HPDE6-E6E7 (cell line): ENCODE measurements at regions not wholly inside any gene's neighbourhood (a gene's known extent, or its start where the extent isn't known, plus 50 kb on each side); places are given as distances from the start of the nearest gene placed in this dataset.
A peak's percentile ranks its signal among the peaks of the same experiment; 100 is the strongest.

Source experiments
- DNase-seq: peaks from one replicate; pipeline ENCODE4 v3.0.0; 2011; ENCODE audit warnings: missing footprints; ENCODE audit errors: extremely low spot score

DNA sequence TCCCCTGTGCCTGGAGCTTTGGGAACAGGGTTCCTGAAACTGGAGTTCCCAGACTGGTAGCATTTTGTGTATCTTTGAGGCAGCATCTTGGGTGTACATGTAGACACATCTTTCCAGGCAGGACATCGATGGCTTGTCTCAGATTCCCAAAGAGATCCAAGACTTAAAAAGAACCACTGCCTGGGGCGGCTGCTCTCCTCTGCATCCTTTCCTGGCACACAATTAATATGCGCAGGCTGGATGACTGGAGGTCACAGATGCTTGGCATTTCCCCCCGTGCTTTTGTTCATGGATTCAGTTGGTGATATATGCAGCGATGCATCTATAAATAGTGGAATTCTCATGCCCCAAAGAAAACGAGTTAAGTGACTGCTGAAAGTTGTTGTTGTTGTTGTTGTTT is 80.5 kb downstream of the CLDN34 start:
- DNase-seq: no peak

- DNase-seq: no peak
Measured at GRCh38 chrX:10048076-10048475, 80.9 kb downstream of the CLDN34 start.

DNA sequence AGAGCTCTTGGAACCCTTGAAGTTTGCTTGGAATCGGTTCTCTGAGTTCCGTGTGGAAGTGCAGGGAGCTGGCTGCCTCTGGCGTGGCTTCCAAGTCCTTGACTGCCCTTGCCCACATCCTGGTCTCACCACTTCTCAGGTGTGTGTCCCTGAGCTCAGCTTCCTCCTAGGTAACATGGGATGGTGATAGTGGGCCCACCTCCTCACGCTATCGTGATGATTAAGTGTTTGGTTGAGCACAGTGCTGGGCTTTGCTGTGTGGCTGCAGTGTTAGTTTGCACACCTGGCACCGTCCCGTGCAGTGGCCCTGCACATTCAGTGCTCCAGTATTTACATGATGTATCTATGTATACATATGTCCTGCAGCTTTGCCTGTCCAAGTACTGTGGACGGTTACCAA is 81.5 kb downstream of the CLDN34 start:
- DNase-seq: no peak

DNA sequence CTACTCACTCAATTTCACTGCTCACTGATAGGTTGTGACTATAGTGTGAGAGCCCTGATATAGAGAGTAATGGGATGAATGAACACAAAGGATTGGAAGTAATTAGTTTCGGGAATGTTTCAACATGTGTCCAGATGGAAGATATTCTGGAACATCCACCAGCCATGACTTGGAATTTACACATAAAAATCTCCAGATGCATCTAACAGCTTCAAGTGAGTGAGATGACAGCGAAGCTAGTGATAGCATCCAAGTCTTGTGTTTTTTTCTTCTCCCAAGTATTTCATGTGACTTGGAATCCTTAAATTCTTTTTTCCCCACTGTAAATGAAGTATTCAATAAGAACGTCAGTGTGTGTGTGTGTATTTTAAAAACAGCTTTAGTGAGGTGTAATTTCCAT is 82.1 kb downstream of the CLDN34 start:
- no peak for DNase-seq

DNA sequence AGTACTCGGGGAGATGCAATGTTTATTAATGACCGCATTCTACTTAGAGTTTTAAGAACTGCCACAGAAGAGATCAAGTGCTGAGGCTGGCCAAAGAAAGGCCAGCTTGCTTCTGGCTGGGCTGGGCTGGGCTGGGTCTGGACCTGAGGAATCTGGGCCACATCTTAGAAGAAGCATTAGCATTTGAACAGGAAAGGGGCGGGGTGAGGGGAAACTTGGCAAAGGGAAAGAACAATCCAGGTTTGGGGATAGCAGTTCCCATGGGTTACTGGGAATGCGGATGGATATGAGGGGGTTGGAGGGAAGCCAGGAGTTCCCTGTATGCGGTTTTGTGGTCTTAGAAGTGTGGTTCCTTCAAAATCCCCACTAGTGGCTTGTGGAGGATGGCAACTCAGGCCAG is 83.3 kb downstream of the CLDN34 start:
- no peak for DNase-seq

GRCh38 chrX:10051866-10052480 is 84.8 kb downstream of the CLDN34 start:
- DNase-seq: no peak

DNA sequence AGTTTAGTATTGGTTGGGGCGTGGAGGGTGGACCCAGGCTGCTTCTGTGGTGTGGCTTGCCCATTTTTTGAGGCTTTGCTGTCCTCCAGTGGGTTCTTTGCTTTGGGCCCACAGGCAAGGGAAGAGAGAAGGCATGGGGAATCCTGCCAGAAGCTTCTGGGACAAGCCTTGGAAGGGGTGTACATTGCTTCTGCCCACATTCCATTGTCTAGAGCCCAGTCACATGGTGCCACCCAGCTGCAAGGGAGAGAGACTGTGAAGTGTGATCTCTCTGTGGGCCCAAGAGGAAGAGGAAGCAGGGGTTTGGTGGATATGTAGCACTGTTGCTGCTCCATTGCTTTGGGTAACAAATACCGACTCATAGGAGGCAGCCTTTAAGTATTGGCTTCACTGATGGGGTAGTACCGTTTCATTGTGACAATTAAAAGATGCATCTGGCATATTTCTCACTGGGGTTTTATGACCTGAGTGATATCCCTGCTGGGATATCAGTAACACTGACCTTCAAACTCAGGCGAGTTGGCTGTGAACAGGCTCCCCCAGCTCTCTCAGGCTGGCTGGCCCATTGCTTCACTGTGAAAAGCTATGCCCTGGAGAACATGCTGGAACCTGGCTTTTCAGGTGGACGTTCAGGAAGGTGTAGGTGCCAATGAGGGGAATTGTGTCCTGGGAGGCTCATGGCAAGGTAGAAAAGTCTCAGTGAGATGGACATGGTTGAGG is 85.9 kb downstream of the CLDN34 start:
- DNase-seq: no peak

- no peak for DNase-seq
Measured at GRCh38 chrX:10054396-10054795, 87.2 kb downstream of the CLDN34 start.

DNA sequence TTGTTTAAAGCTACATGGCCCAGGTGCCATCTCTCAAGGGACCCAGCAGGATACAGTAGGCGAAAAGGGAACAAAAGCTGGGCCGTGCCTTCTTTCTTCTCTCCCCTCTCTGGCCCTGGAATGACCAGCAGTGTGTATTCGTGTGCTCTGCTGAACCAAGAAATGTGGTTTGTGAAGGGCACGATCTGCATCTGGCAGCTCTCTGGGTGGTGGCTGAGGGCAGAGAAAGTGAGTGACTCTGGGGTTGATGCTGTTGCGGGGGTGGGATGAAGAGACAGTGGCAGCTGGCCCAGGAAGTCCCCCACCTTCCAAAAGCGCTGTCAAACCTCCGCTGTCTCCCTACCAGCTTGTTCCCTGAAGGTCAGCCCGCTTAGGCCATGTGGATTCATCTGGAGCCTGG is 88.3 kb downstream of the CLDN34 start:
- no peak for DNase-seq

- no peak for DNase-seq
Measured at GRCh38 chrX:10062352-10062751, 94.4 kb upstream of the CLCN4 start.

GRCh38 chrX:10062980-10063379 is 93.8 kb upstream of the CLCN4 start:
- DNase-seq: no peak

- no peak for DNase-seq
Measured at GRCh38 chrX:10064736-10065135, 92.0 kb upstream of the CLCN4 start.

DNA sequence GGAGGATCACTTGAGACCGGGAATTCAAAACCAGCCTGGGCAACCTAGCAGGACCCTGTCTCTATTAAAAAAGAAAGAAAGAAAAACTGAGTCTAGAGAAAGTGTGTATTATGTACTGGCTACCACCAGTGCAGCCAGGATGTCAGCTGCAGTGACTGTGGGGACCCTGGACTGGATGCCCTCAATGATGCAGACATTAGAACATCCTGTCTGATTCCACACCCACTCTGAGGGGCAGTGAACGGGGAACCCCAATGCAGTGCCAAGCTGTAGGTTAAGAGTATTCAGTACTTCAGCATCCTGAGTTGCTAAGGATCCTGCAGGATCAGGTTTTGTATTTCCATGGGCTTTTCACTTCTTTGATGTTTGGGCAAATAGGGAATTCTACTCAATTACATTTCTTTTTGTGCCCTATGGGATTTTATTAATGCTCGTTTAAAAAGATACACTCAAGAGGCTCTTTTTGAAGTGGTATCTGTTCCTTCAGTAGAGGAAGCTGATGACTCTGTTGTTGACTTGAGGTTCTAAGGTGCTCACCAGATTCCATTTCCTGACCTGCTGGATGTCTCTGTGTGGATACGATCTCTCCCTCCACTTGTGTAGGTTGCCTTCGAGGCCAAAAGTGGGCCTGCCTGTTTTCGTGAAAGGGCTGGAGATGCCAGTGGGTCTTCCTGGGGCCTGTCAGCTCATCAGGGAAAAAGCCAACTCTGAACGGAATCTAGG is 85.9 kb upstream of the CLCN4 start:
- DNase-seq: no peak

DNA sequence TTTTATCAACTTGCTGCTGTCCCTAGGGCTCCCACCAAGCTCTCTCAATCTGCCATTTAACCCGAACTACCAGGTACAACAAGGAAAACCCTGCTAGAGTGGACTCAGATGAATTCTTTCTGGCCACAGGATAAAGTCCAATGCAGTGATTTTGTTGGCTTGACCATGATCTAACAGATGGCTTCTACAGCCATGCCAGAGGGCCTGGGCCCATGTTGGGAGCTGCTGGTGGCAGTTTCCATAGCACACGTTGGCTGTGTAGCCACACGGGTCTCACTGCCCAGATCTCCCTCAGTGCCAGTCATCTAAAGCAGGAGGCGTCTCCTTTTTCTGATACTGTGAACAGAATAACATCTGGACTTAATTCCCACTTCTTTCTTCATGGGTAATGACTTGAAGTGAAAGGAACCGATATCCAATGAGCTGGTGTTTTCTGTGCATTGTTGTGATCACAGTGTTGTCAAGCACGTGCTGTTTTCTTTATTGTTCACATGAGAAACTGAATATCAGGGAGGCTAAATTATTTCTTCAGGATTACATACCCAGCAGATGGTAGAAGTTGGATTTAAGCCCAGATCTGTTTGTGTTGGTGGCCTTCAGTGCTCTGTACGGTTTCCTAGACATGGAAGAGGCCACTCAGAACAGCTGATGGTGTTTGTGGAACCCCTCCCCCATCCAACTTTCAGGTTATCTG is 85.2 kb upstream of the CLCN4 start:
- DNase-seq: no peak

DNA sequence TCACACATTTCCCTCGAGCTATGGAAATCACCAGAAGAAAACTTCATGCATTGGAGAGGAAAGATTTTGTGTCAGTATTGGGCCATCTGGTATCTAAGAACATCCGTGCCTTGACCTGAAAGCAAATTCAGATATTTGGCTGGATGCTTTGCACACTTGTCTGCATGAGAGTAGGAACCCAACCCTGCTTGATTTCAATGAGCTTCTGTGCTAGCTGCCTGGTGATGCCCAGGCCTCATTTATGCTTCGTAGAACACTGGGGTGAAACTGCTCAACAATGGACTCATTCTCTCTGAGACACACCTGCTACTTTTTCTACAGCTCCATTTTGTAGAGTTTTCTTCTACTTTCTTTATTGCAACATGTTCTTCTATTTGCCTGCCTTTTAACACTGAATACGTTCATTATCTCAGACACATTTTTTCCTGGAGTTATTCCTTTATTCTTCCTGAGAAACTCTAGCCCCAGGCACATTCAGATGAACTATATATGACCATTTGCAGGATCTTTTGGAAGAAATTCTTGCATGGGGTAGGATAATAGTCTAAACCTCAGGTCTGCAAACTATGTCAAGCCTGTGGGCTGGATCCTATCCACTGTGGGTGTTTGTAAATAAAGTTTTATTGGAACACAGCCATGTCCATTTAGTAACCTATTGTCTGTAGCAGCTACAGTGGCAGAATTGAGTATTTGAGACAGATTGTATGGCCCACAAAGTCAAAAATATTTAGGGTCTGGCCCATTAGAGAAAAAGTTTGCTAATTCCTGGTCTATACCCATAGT is 83.8 kb upstream of the CLCN4 start:
- no peak for DNase-seq

DNA sequence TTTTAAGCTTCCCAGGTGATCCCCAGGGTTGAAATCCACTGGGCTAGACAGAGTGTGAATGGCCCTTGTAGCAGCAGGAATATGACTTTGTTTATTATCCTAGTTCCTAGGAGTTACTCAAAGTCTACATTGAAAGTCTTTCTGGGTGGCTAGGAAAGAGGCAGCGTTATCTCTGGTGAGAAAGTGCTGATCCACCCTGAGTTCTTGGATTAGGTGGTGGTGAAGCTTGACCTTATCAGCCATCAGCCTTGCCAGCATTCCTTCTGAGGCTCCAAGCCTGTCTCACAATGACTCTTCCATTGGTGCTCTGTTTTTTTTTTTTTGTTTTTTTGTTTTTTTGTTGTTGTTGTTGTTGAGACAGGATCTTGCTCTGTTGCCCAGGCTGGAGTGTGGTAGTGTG is 83.1 kb upstream of the CLCN4 start:
- no peak for DNase-seq

- peak; percentile 82 for DNase-seq
Measured at GRCh38 chrX:10074241-10074941, 82.4 kb upstream of the CLCN4 start.

DNA sequence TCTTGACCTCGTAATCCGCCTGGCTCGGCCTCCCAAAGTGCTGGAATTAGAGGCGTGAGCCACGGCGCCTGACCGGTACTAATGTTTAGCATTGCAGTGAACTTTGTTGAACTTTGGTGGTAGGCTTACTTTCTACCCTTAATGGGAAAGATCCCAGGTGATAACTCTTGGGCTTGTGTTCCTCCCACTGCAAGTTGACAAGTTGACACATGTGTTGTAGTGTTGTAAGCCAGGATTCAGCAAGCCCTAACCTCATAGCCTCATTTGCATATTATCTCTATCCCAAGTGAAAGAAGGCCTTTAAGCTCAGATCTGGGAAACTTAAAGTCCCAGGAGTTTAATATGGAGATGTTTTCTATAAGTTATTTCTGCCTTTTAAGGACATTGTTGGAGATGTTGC is 80.0 kb upstream of the CLCN4 start:
- DNase-seq: peak; percentile 15

DNA sequence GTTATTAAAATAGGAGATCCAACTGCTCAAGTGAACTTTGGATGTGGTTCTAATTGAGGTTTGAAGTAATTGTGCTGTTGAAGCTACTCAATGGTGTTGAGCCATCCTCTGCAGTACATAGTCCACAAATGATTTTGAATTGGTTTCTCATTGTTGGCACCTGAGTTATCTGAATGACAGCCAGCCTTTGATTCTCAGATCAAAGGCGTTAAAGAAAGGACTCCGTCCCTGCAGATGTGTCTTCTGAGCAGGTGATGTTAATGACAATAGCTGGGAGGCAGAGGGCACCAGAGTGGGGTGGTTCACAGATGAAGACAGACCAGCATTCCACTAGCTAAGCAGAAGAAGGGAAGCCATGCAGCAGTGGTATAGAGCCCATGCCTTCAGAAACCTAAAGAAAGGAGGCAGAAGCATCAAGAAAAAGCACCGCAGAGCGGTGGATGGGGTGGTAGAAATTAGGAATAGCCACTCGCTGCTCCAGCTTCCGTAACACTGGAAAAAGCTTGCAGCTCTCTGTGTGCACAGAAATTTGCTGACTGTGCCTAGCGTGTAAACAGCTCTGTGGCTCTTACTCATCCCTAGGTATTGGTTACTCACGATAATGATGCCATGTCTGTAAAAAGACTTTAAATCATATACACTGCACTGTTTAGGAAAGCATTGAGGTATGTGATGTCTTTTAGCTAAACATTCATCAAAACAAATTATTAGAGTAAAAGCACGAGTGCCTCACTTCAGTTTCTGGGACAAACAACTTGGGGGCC is 79.2 kb upstream of the CLCN4 start:
- DNase-seq: peak; percentile 11

DNA sequence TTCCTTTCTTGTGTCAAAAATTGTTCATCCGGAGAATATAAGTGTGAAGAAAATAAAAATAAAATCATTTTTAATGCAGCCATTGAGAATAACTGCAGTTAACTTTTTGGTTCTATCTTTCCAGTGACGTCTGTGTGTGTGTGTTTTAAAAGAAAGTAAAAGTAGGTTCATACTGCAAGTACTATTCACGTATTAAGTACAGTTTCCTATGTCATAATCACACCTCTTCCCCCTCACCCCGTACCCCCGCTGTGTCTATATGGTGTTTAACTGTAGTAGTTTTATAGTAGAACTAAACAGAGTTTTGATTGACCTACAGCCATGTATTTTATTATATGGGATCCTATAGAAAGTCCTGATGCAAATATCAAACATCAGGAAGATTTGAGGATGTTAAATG is 78.5 kb upstream of the CLCN4 start:
- no peak for DNase-seq
